Urinary bladder (tissue), 3 donors: ENCODE measurements at regions not wholly inside any gene's neighbourhood (a gene's known extent, or its start where the extent isn't known, plus 50 kb on each side); places are given as distances from the start of the nearest gene placed in this dataset.
"Not testable (repeated sequence)": the region's sequence is repeated elsewhere in the genome, so short reads cannot be mapped to it uniquely, and the experiment has no call there.

ENCODE experiments used
- DNase-seq: peaks from one replicate; pipeline ENCODE4 v3.0.0-alpha.2; 2015; ENCODE audit errors: extremely low spot score
- H3K27ac ChIP-seq: one replicate; pipeline ENCODE4 v1.5.1; 2013; ENCODE audit warnings: low read depth, mild to moderate bottlenecking, moderate library complexity
- H3K36me3 ChIP-seq: one replicate; pipeline ENCODE4 v1.6.1; 2013; ENCODE audit warnings: mild to moderate bottlenecking, moderate library complexity; ENCODE audit not compliant: insufficient read depth
- H3K4me1 ChIP-seq: one replicate; pipeline ENCODE4 v1.6.1; 2013; ENCODE audit warnings: mild to moderate bottlenecking, moderate library complexity; ENCODE audit not compliant: insufficient read depth
- H3K4me3 ChIP-seq: one replicate; pipeline ENCODE4 v1.5.1; 2013; ENCODE audit warnings: low read depth, low read length
- WGBS: extraction: QIAGEN DNeasy Blood & Tissue Kit; methylation state at CpG from one replicate; pipeline ENCODE4 v1.1.7; 2013; 5-methylcytosine and 5-hydroxymethylcytosine counted together
- donor health status: healthy with polysubstance abuse.
- donor health status: healthy.

GRCh38 chr20:24418731-24419130 lies 50.7 kb upstream of the SYNDIG1 start:
- no peak overlapping the region for H3K27ac ChIP-seq
- no peaks in the 10 kb centered on the region for H3K4me1 ChIP-seq
- H3K4me3 ChIP-seq, result no peak overlapping the region
- WGBS, result 37% methylated on average over 2 of the region's 2 CpGs
- DNase-seq, result no peak
- H3K36me3 ChIP-seq, result no peaks in the 10 kb centered on the region

DNA sequence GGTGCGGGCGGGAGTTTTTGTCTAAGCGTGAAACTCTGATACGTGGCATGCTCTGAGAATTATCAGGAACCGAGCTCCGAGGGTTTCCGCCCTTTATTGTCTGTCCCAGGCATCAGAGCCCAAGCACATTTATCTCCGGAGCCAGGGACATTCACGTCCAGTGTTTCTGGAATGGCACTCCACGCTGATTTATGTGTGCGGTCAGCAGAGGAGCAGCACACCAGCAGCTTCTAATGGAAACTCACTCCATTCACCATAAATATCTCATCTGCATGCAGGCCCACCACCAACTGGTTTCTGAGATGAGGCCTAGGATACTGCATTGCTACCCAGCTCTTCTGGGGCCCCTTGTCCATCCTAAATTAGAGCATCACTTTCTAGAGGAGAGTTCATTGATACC lies 51.9 kb upstream of the SYNDIG1 start:
- Histone ChIP-seq H3K4me1 (no peaks in the 10 kb centered on the region), H3K36me3 (no peaks in the 10 kb centered on the region), H3K4me3 (no peak overlapping the region), H3K27ac (no peak overlapping the region)
- no peak for DNase-seq
- 86% methylated on average over 11 of the region's 11 CpGs for WGBS

GRCh38 chr20:24415444-24415843 lies 54.0 kb upstream of the SYNDIG1 start:
- DNase-seq, H3K4me3 ChIP-seq, H3K27ac ChIP-seq, H3K4me1 ChIP-seq, H3K36me3 ChIP-seq: not testable (repeated sequence)
- WGBS, result 78% methylated on average over 7 of the region's 7 CpGs

- DNase-seq, result no peak
- H3K4me1 ChIP-seq, result no peaks in the 10 kb centered on the region
- 90% methylated on average over 6 of the region's 6 CpGs for WGBS
- H3K27ac ChIP-seq, result no peak overlapping the region
- no peaks in the 10 kb centered on the region for H3K36me3 ChIP-seq
- H3K4me3 ChIP-seq, result no peak overlapping the region
Measured at GRCh38 chr20:24411834-24412216, 57.6 kb upstream of the SYNDIG1 start.

GRCh38 chr20:24411003-24411833 lies 58.2 kb upstream of the SYNDIG1 start:
- no peak overlapping the region for H3K27ac ChIP-seq
- 85% methylated on average over 17 of the region's 17 CpGs for WGBS
- no peaks in the 10 kb centered on the region for H3K36me3 ChIP-seq
- H3K4me1 ChIP-seq, result no peaks in the 10 kb centered on the region
- DNase-seq, result no peak
- no peak overlapping the region for H3K4me3 ChIP-seq

DNA sequence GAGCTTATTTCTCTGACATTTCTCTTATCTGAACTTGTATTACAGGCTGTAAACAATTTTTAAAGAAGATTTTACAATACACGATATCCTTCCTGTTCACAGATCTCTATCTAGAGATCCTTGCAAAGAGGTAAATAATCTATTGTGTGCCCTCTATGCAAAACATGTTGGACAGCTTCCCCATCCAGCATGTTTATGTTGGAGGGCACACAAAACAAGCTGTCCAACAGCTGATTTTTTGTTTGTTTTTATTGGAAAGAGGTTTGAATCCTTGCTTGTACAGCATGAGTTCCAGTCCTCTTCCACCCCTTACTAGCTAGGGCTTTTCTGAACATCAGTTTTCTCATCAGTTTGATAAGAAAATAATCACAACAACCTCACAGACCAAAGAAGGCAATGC lies 62.3 kb upstream of the SYNDIG1 start:
- Histone ChIP-seq H3K36me3 (no peaks in the 10 kb centered on the region), H3K4me1 (no peaks in the 10 kb centered on the region), H3K4me3 (no peak overlapping the region), H3K27ac (no peak overlapping the region)
- 10% methylated on average over 1 of the region's 1 CpG for WGBS
- no peak for DNase-seq

DNA sequence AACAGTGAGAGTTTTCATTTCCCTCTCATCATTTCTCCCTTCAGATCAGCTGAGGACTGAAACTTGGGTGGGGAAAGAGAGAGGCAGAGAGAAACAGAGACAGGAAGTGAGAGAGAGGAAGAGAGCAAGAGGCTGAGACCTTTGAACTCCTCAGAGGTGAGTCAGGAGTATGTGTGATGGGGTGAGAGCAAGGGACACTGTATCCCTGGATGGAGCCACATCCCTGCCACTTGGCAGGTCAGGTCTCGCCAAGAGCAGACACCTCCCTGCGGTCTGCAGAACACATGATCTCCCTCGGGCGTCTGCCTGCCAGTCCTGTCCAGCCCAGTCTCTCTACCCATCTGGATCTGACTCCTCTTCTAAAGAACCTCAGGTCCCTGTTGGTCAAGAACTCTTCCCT lies 62.7 kb upstream of the SYNDIG1 start:
- DNase-seq, result no peak
- Histone ChIP-seq H3K36me3 (no peaks in the 10 kb centered on the region), H3K4me3 (no peak overlapping the region), H3K4me1 (no peaks in the 10 kb centered on the region), H3K27ac (no peak overlapping the region)
- 34% methylated on average over 4 of the region's 4 CpGs for WGBS

- WGBS, result 82% methylated on average over 2 of the region's 2 CpGs
- no peak overlapping the region for H3K27ac ChIP-seq
- no peak for DNase-seq
Measured at GRCh38 chr20:24406251-24406650, 63.2 kb upstream of the SYNDIG1 start.

DNA sequence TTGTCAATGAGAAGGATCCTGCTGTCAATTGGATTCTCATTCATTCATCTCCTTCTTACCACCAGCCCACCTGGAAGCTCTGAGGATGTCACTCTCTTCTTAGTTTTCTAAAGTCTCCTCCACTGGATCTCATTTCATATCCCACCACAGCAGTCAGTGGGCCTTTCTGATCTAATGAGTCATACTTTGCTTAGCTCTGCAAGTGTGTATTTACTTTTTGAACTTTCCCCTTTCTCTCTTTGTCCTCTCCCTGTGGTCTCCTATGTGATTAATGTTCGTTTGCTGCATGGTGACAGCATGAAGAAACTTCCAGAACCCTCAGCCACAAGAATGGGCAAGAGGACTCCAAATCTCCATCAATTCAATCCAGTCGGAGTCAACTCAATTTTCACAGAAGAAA lies 63.6 kb upstream of the SYNDIG1 start:
- WGBS, result 63% methylated on average over 2 of the region's 2 CpGs
- no peaks in the 10 kb centered on the region for H3K36me3 ChIP-seq
- no peak for DNase-seq
- H3K4me3 ChIP-seq, result no peak overlapping the region
- no peak overlapping the region for H3K27ac ChIP-seq
- H3K4me1 ChIP-seq, result no peaks in the 10 kb centered on the region

More at GRCh38 chr20:24406251-24406650, 63.2 kb upstream of the SYNDIG1 start:
- Histone ChIP-seq H3K4me3 (no peak overlapping the region), H3K36me3 (no peaks in the 10 kb centered on the region), H3K4me1 (no peaks in the 10 kb centered on the region)

- Histone ChIP-seq H3K4me3 (no peak overlapping the region), H3K27ac (no peak overlapping the region), H3K36me3 (no peaks in the 10 kb centered on the region), H3K4me1 (no peaks in the 10 kb centered on the region)
- DNase-seq, result no peak
- WGBS, result 70% methylated on average over 1 of the region's 1 CpG
Measured at GRCh38 chr20:24403406-24403805, 66.0 kb upstream of the SYNDIG1 start.

DNA sequence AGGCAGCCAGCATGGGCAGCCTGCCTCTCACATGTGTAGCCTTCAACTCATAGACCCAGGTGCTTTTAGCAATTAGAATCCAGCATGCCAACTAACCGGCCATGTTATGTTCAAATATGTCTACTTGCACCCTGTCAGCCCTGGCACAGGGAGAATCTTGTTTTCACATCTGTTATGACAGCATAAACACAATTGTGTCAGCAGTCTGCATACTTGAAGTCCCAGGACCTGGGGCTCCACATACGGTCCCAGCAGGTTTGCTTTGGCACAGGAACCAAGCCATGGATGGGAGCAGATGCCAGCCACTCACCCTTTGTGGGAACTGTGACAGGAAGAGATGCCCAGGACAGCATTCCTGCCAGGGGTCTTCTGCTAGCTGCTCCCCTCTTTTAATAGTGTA lies 67.2 kb upstream of the SYNDIG1 start:
- 72% methylated on average over 2 of the region's 2 CpGs for WGBS
- no peaks in the 10 kb centered on the region for H3K36me3 ChIP-seq
- H3K27ac ChIP-seq, result no peak overlapping the region
- H3K4me1 ChIP-seq, result no peaks in the 10 kb centered on the region
- H3K4me3 ChIP-seq, result no peak overlapping the region
- no peak for DNase-seq

DNA sequence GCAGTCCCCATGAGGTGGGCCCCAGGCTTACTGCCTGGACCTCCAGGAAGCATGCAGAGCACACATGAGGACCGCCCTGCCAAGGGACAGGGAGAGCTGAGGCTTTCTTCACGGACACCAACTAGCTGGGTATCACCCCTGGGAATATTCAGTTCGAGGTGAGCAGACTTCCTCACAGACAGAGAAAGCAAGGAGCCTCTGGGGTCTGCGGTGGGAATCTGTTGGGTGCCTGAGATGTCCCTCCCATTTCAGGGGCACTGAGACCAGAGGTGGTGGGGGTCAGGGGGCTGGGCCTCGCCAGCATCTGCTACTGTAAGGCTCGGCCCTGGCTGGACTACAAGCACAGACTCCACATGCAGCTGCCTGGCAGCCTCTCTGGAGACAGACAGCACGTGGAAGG lies 74.3 kb upstream of the SYNDIG1 start:
- WGBS, result 67% methylated on average over 7 of the region's 7 CpGs
- no peaks in the 10 kb centered on the region for H3K36me3 ChIP-seq
- no peaks in the 10 kb centered on the region for H3K4me1 ChIP-seq
- no peak overlapping the region for H3K27ac ChIP-seq
- H3K4me3 ChIP-seq, result no peak overlapping the region
- no peak for DNase-seq

DNA sequence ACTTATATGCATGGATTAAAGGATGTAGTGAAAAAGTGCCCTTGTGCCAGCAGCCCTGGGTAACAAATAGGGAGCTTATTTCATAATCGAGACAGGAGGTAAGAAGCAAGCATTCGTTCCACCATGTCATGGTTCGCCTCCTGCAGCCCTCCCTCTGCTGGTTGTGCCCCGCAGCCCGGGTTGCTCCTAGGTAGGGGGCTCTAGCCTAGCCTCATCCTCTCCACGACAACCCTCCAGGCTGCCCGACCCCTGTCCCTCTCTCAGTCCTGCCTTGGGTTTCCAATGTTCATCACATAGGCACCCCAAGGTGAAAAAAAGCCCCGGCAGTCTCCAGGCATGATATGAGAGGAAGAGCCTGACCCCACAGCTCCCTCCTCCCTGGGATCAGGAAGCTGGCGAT lies 75.5 kb upstream of the SYNDIG1 start:
- no peak overlapping the region for H3K4me3 ChIP-seq
- no peak overlapping the region for H3K27ac ChIP-seq
- no peaks in the 10 kb centered on the region for H3K36me3 ChIP-seq
- no peak for DNase-seq
- 69% methylated on average over 9 of the region's 9 CpGs for WGBS
- H3K4me1 ChIP-seq, result no peaks in the 10 kb centered on the region

- Histone ChIP-seq H3K27ac (no peak overlapping the region), H3K36me3 (no peaks in the 10 kb centered on the region), H3K4me1 (no peaks in the 10 kb centered on the region), H3K4me3 (no peak overlapping the region)
- WGBS, result 87% methylated on average over 4 of the region's 4 CpGs
- DNase-seq, result no peak
Measured at GRCh38 chr20:24392612-24393011, 76.8 kb upstream of the SYNDIG1 start.

GRCh38 chr20:24389686-24390085 lies 79.7 kb upstream of the SYNDIG1 start:
- WGBS, result 66% methylated on average over 3 of the region's 3 CpGs
- Histone ChIP-seq H3K4me1 (no peaks in the 10 kb centered on the region), H3K4me3 (no peak overlapping the region), H3K27ac (no peak overlapping the region), H3K36me3 (no peaks in the 10 kb centered on the region)
- no peak for DNase-seq
